Neural progenitor cell (in vitro differentiated cells): ENCODE measurements at regions not wholly inside any gene's neighbourhood (a gene's known extent, or its start where the extent isn't known, plus 50 kb on each side); places are given as distances from the start of the nearest gene placed in this dataset.

Source experiments
- DNase-seq: peaks from one replicate; pipeline ENCODE4 v3.0.0-alpha.2; 2016; ENCODE audit warnings: low spot score
- H2AFZ ChIP-seq: fragments of 200-600 bp; sonication (generic); replicated peaks from 2 replicates; pipeline ENCODE4 v1.6.1; 2016; ENCODE audit warnings: antibody characterized with exemption
- H3F3A ChIP-seq: fragments of 200-600 bp; sonication (generic); 2 replicates; pipeline ENCODE4 v1.6.1; 2016; ENCODE audit warnings: antibody characterized with exemption, low read depth
- H3K27ac ChIP-seq: fragments of 200-600 bp; sonication (generic); 2 replicates; pipeline ENCODE4 v1.5.1; 2016; ENCODE audit warnings: mild to moderate bottlenecking
- H3K27me3 ChIP-seq: fragments of 200-600 bp; sonication (generic); 2 replicates; pipeline ENCODE4 v1.6.1; 2016; ENCODE audit warnings: mild to moderate bottlenecking, moderate library complexity
- H3K36me3 ChIP-seq: fragments of 200-600 bp; sonication (generic); 2 replicates; pipeline ENCODE4 v1.5.1; 2016
- H3K4me1 ChIP-seq: fragments of 200-600 bp; sonication (generic); 2 replicates; pipeline ENCODE4 v1.6.1; 2016; ENCODE audit warnings: mixed run types
- H3K4me2 ChIP-seq: fragments of 200-600 bp; sonication (generic); 2 replicates; pipeline ENCODE4 v1.6.1; 2016
- H3K4me3 ChIP-seq: fragments of 200-600 bp; sonication (generic); 2 replicates; pipeline ENCODE4 v1.5.1; 2016
- H3K79me2 ChIP-seq: fragments of 200-600 bp; sonication (generic); 2 replicates; pipeline ENCODE4 v1.6.1; 2016; ENCODE audit warnings: low read depth
- H3K9ac ChIP-seq: fragments of 200-600 bp; sonication (generic); 2 replicates; pipeline ENCODE4 v1.6.1; 2016
- H3K9me3 ChIP-seq: fragments of 200-600 bp; sonication (generic); 2 replicates; pipeline ENCODE4 v1.5.1; 2016; ENCODE audit warnings: low read depth
- H4K20me1 ChIP-seq: fragments of 200-600 bp; sonication (generic); 2 replicates; pipeline ENCODE4 v1.6.1; 2016; ENCODE audit warnings: low read depth
- H3K27ac Mint-ChIP-seq: 3 replicates; pipeline ENCODE4 v1.8.0; 2021; ENCODE audit warnings: mixed read lengths
- H3K27me3 Mint-ChIP-seq: 2 replicates; pipeline ENCODE4 v1.8.0; 2022; ENCODE audit warnings: low read depth, mild to moderate bottlenecking, inconsistent platforms, moderate library complexity, mixed read lengths; ENCODE audit not compliant: insufficient read depth
- H3K36me3 Mint-ChIP-seq: 3 replicates; pipeline ENCODE4 v1.8.0; 2021; ENCODE audit warnings: mixed read lengths
- H3K4me1 Mint-ChIP-seq: 3 replicates; pipeline ENCODE4 v1.8.0; 2021; ENCODE audit warnings: mixed read lengths
- H3K4me3 Mint-ChIP-seq: 3 replicates; pipeline ENCODE4 v1.8.0; 2021; ENCODE audit warnings: mild to moderate bottlenecking, moderate library complexity, mixed read lengths
- H3K9me3 Mint-ChIP-seq: 3 replicates; pipeline ENCODE4 v1.8.0; 2020; ENCODE audit warnings: mixed read lengths
- EZH2 ChIP-seq: fragments of 200-600 bp; sonication (generic); IDR thresholded peaks from 2 replicates; pipeline ENCODE4 v1.6.1; 2017; ENCODE audit warnings: antibody characterized with exemption, mild to moderate bottlenecking, moderate library complexity
- EZH2phosphoT487 ChIP-seq: fragments of 200-600 bp; sonication (generic); IDR thresholded peaks from 2 replicates; pipeline ENCODE4 v1.6.1; 2017; ENCODE audit warnings: antibody characterized with exemption
- TF ChIP-seq, protein P1 (sequence below): fragments of 200-600 bp; sonication (generic); IDR thresholded peaks from 2 replicates; pipeline ENCODE4 v1.5.1; 2017; ENCODE audit warnings: antibody characterized with exemption, mild to moderate bottlenecking

DNA sequence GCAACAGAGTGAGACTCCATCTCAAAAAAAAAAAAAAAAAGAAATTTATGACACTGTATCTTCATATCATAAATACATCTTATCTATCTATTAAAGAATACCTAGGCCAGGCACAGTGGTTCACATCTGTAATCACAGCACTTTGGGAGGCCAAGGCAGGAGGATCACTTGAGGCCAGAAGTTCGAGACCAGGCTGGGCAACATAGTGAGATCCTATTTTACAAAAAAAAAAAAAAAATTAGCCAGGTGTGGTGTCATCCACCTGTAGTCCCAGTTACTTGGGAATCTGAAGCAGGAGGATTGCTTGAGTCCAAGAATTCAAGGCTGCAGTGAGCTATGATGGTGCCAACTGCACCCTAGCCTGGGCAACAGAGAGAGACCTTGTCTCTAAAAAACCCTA is 95.0 kb downstream of the HNRNPLL start:
- no peaks in the 10 kb centered on the region for H3K27me3 ChIP-seq
- TF ChIP-seq, protein P1, sequence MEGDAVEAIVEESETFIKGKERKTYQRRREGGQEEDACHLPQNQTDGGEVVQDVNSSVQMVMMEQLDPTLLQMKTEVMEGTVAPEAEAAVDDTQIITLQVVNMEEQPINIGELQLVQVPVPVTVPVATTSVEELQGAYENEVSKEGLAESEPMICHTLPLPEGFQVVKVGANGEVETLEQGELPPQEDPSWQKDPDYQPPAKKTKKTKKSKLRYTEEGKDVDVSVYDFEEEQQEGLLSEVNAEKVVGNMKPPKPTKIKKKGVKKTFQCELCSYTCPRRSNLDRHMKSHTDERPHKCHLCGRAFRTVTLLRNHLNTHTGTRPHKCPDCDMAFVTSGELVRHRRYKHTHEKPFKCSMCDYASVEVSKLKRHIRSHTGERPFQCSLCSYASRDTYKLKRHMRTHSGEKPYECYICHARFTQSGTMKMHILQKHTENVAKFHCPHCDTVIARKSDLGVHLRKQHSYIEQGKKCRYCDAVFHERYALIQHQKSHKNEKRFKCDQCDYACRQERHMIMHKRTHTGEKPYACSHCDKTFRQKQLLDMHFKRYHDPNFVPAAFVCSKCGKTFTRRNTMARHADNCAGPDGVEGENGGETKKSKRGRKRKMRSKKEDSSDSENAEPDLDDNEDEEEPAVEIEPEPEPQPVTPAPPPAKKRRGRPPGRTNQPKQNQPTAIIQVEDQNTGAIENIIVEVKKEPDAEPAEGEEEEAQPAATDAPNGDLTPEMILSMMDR: no peak
- TF ChIP-seq EZH2: no peak
- no peak for TF ChIP-seq EZH2phosphoT487
- peaks cover 8% of the 10 kb centered on the region for H3K27me3 Mint-ChIP-seq
- H3K4me2 ChIP-seq: no peak overlapping the region
- H3K4me3 Mint-ChIP-seq: no peak overlapping the region
- H3K36me3 Mint-ChIP-seq: no peaks in the 10 kb centered on the region
- no peak overlapping the region for H3K27ac ChIP-seq
- H3K27ac Mint-ChIP-seq: no peak overlapping the region
- H3K9me3 Mint-ChIP-seq: peaks cover under 1% of the 10 kb centered on the region
- H3K4me1 Mint-ChIP-seq: peaks cover 4% of the 10 kb centered on the region
- H3K36me3 ChIP-seq: no peaks in the 10 kb centered on the region
- no peak overlapping the region for H2AFZ ChIP-seq
- H4K20me1 ChIP-seq: no peaks in the 10 kb centered on the region
- H3K4me1 ChIP-seq: no peaks in the 10 kb centered on the region
- no peaks in the 10 kb centered on the region for H3K79me2 ChIP-seq
- H3K9me3 ChIP-seq: no peaks in the 10 kb centered on the region
- H3K9ac ChIP-seq: no peak overlapping the region
- no peaks in the 10 kb centered on the region for H3F3A ChIP-seq
- DNase-seq: no peak
- no peak overlapping the region for H3K4me3 ChIP-seq

DNA sequence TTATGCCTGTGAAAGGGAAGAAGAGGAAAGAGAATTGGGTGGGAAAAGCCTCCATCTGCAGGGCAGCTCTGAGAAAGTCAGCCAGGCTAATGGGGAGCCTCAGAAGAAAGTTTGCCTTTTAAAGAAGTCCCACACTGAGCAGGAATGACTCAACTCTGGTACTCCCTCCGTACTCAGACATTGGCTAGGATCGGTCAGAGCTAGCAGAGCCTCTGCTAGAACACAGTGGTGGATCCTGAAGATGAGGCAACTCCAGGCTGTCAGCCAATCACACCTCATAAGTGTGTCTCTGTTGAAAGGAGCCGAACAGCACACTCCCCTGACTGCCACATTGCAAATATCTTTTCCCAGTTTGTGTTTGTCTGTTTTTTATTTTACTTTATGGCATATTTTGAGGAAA is 96.9 kb downstream of the HNRNPLL start:
- Mint-ChIP-seq H3K27ac (no peak overlapping the region), H3K36me3 (peaks cover 2% of the 10 kb centered on the region), H3K4me3 (no peak overlapping the region), H3K9me3 (peaks cover 10% of the 10 kb centered on the region), H3K27me3 (peaks cover 8% of the 10 kb centered on the region), H3K4me1 (peaks cover 4% of the 10 kb centered on the region)
- Histone ChIP-seq H3K9me3 (no peaks in the 10 kb centered on the region), H2AFZ (no peak overlapping the region), H3K27me3 (no peaks in the 10 kb centered on the region), H3K27ac (no peak overlapping the region), H3K79me2 (no peaks in the 10 kb centered on the region), H3K4me2 (no peak overlapping the region), H4K20me1 (no peaks in the 10 kb centered on the region), H3K4me3 (no peak overlapping the region), H3F3A (no peaks in the 10 kb centered on the region), H3K36me3 (no peaks in the 10 kb centered on the region), H3K9ac (no peak overlapping the region), H3K4me1 (no peaks in the 10 kb centered on the region)
- no peak for TF ChIP-seq EZH2phosphoT487
- no peak for TF ChIP-seq EZH2
- TF ChIP-seq, protein P1: no peak
- DNase-seq: no peak

DNA sequence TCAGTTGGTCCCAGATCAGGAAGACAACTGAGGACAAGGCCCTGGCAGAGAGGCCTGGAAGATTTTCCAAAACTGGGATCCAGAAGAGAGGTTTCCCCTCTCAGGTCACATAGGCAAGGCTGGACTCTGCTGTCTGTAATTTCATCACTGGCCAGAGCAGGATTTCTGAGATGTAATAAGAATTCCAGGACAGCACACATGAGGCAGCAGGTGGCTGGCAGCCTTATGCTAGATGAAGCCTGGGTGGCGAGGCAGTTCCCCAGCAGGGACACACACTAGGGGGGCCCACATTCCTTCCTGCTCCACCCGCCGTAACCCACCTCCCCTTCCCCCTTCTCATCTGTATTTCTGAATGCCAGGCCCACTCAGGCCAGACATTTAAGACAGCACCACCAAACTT is 98.6 kb downstream of the HNRNPLL start:
- Mint-ChIP-seq H3K4me1 (peaks cover 14% of the 10 kb centered on the region), H3K4me3 (no peak overlapping the region), H3K27ac (no peak overlapping the region), H3K36me3 (peaks cover 2% of the 10 kb centered on the region), H3K9me3 (peaks cover 12% of the 10 kb centered on the region), H3K27me3 (peaks cover 9% of the 10 kb centered on the region)
- H3K4me3 ChIP-seq: no peak overlapping the region
- no peak for TF ChIP-seq EZH2
- TF ChIP-seq, protein P1: no peak
- no peak for TF ChIP-seq EZH2phosphoT487
- no peaks in the 10 kb centered on the region for H3K9me3 ChIP-seq
- H3K4me1 ChIP-seq: peaks cover 5% of the 10 kb centered on the region
- H4K20me1 ChIP-seq: no peaks in the 10 kb centered on the region
- H3K79me2 ChIP-seq: no peaks in the 10 kb centered on the region
- H3K27me3 ChIP-seq: no peaks in the 10 kb centered on the region
- H2AFZ ChIP-seq: no peak overlapping the region
- H3K27ac ChIP-seq: no peak overlapping the region
- no peak overlapping the region for H3K9ac ChIP-seq
- DNase-seq: no peak
- H3F3A ChIP-seq: no peaks in the 10 kb centered on the region
- H3K4me2 ChIP-seq: no peak overlapping the region
- no peaks in the 10 kb centered on the region for H3K36me3 ChIP-seq
